ENCODE measurements at regions not wholly inside any gene's neighbourhood (a gene's known extent, or its start where the extent isn't known, plus 50 kb on each side); places are given as distances from the start of the nearest gene placed in this dataset.

- TF ChIP-seq, protein P1, sequence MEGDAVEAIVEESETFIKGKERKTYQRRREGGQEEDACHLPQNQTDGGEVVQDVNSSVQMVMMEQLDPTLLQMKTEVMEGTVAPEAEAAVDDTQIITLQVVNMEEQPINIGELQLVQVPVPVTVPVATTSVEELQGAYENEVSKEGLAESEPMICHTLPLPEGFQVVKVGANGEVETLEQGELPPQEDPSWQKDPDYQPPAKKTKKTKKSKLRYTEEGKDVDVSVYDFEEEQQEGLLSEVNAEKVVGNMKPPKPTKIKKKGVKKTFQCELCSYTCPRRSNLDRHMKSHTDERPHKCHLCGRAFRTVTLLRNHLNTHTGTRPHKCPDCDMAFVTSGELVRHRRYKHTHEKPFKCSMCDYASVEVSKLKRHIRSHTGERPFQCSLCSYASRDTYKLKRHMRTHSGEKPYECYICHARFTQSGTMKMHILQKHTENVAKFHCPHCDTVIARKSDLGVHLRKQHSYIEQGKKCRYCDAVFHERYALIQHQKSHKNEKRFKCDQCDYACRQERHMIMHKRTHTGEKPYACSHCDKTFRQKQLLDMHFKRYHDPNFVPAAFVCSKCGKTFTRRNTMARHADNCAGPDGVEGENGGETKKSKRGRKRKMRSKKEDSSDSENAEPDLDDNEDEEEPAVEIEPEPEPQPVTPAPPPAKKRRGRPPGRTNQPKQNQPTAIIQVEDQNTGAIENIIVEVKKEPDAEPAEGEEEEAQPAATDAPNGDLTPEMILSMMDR (IDR thresholded peaks at IDR 0.05; ENCODE audit: insufficient read depth, low read depth, low read length): no peak
- no peak for TF ChIP-seq EZH2 (IDR thresholded peaks at IDR 0.05; ENCODE audit: insufficient read depth, low read length)
Measured at GRCh38 chrX:20325786-20326388, 59.2 kb upstream of the RPS6KA3 start.

Data from astrocyte (in vitro differentiated cells and primary cell).